ENCODE measurements at regions not wholly inside any gene's neighbourhood (a gene's known extent, or its start where the extent isn't known, plus 50 kb on each side); places are given as distances from the start of the nearest gene placed in this dataset.
"Not testable (repeated sequence)": the region's sequence is repeated elsewhere in the genome, so short reads cannot be mapped to it uniquely, and the experiment has no call there.

GRCh38 chr4:30559481-30559880 lies 160.7 kb upstream of the PCDH7 start:
- Mint-ChIP-seq H3K9me3 (peaks cover 5% of the 10 kb centered on the region), H3K36me3 (no peaks in the 10 kb centered on the region), H3K4me3 (no peak overlapping the region), H3K27ac (no peak overlapping the region), H3K4me1 (no peaks in the 10 kb centered on the region), H3K27me3 (no peaks in the 10 kb centered on the region)
- DNase-seq, result no peak
- CTCF ChIA-PET, result no interaction called here

GRCh38 chr4:30586850-30587249 lies 133.3 kb upstream of the PCDH7 start:
- DNase-seq, result no peak
- Mint-ChIP-seq H3K9me3 (peaks cover 6% of the 10 kb centered on the region), H3K27me3 (no peaks in the 10 kb centered on the region), H3K4me3 (no peak overlapping the region), H3K36me3 (no peaks in the 10 kb centered on the region), H3K27ac (no peak overlapping the region), H3K4me1 (no peaks in the 10 kb centered on the region)
- CTCF ChIA-PET, result no interaction called here

GRCh38 chr4:30589669-30590068 lies 130.5 kb upstream of the PCDH7 start:
- H3K36me3 Mint-ChIP-seq, H3K9me3 Mint-ChIP-seq, H3K4me3 Mint-ChIP-seq, H3K27me3 Mint-ChIP-seq, DNase-seq, H3K4me1 Mint-ChIP-seq, CTCF ChIA-PET, H3K27ac Mint-ChIP-seq: not testable (repeated sequence)

GRCh38 chr4:30600246-30601017 lies 119.7 kb upstream of the PCDH7 start:
- CTCF ChIA-PET, result no interaction called here
- H3K9me3 Mint-ChIP-seq, result peaks cover 5% of the 10 kb centered on the region
- H3K4me3 Mint-ChIP-seq, result no peak overlapping the region
- H3K27ac Mint-ChIP-seq, result no peak overlapping the region
- H3K4me1 Mint-ChIP-seq, result no peaks in the 10 kb centered on the region
- no peaks in the 10 kb centered on the region for H3K36me3 Mint-ChIP-seq
- no peak for DNase-seq
- no peaks in the 10 kb centered on the region for H3K27me3 Mint-ChIP-seq

- no peak overlapping the region for H3K4me3 Mint-ChIP-seq
- H3K27ac Mint-ChIP-seq, result no peak overlapping the region
- DNase-seq, result no peak
- H3K36me3 Mint-ChIP-seq, result no peaks in the 10 kb centered on the region
- CTCF ChIA-PET, result no interaction called here
- H3K9me3 Mint-ChIP-seq, result peaks cover 5% of the 10 kb centered on the region
- H3K27me3 Mint-ChIP-seq, result no peaks in the 10 kb centered on the region
- no peaks in the 10 kb centered on the region for H3K4me1 Mint-ChIP-seq
These were observed 118.9 kb upstream of the PCDH7 start for GRCh38 chr4:30601070-30601865.

- Mint-ChIP-seq H3K36me3 (no peaks in the 10 kb centered on the region), H3K27ac (no peak overlapping the region), H3K27me3 (no peaks in the 10 kb centered on the region), H3K4me1 (no peaks in the 10 kb centered on the region), H3K9me3 (peaks cover 13% of the 10 kb centered on the region), H3K4me3 (no peak overlapping the region)
- CTCF ChIA-PET, result no interaction called here
- DNase-seq, result no peak
These were observed 114.5 kb upstream of the PCDH7 start for GRCh38 chr4:30605616-30606190.

- Mint-ChIP-seq H3K4me3 (no peak overlapping the region), H3K36me3 (no peaks in the 10 kb centered on the region), H3K27ac (no peak overlapping the region), H3K9me3 (peaks cover 10% of the 10 kb centered on the region), H3K27me3 (no peaks in the 10 kb centered on the region), H3K4me1 (no peaks in the 10 kb centered on the region)
- CTCF ChIA-PET, result no interaction called here
- no peak for DNase-seq
These were observed 109.8 kb upstream of the PCDH7 start for GRCh38 chr4:30610361-30610760.

GRCh38 chr4:30614771-30615170 lies 105.4 kb upstream of the PCDH7 start:
- H3K27ac Mint-ChIP-seq, result no peak overlapping the region
- H3K4me1 Mint-ChIP-seq, result no peaks in the 10 kb centered on the region
- H3K9me3 Mint-ChIP-seq, result peaks cover 4% of the 10 kb centered on the region
- CTCF ChIA-PET, result no interaction called here
- DNase-seq, result no peak
- H3K27me3 Mint-ChIP-seq, result no peaks in the 10 kb centered on the region
- no peak overlapping the region for H3K4me3 Mint-ChIP-seq
- no peaks in the 10 kb centered on the region for H3K36me3 Mint-ChIP-seq

- Mint-ChIP-seq H3K27me3 (no peaks in the 10 kb centered on the region), H3K36me3 (no peaks in the 10 kb centered on the region), H3K27ac (no peak overlapping the region), H3K4me3 (no peak overlapping the region), H3K9me3 (no peaks in the 10 kb centered on the region), H3K4me1 (no peaks in the 10 kb centered on the region)
- CTCF ChIA-PET, result no interaction called here
- DNase-seq, result no peak
These were observed 103.1 kb upstream of the PCDH7 start for GRCh38 chr4:30616942-30617646.

GRCh38 chr4:30617836-30618235 lies 102.3 kb upstream of the PCDH7 start:
- DNase-seq, result no peak
- Mint-ChIP-seq H3K9me3 (no peaks in the 10 kb centered on the region), H3K27me3 (no peaks in the 10 kb centered on the region), H3K27ac (no peak overlapping the region), H3K4me1 (no peaks in the 10 kb centered on the region), H3K4me3 (no peak overlapping the region), H3K36me3 (no peaks in the 10 kb centered on the region)
- CTCF ChIA-PET, result no interaction called here

GRCh38 chr4:30619679-30620078 lies 100.5 kb upstream of the PCDH7 start:
- CTCF ChIA-PET, result no interaction called here

GRCh38 chr4:30620711-30621110 lies 99.5 kb upstream of the PCDH7 start:
- Mint-ChIP-seq H3K9me3 (no peaks in the 10 kb centered on the region), H3K27me3 (no peaks in the 10 kb centered on the region), H3K27ac (no peak overlapping the region), H3K36me3 (no peaks in the 10 kb centered on the region), H3K4me3 (no peak overlapping the region), H3K4me1 (no peaks in the 10 kb centered on the region)
- no peak for DNase-seq
- CTCF ChIA-PET, result no interaction called here

More at GRCh38 chr4:30619679-30620078, 100.5 kb upstream of the PCDH7 start:
- H3K4me1 Mint-ChIP-seq, result no peaks in the 10 kb centered on the region
- no peak for DNase-seq
- no peaks in the 10 kb centered on the region for H3K9me3 Mint-ChIP-seq
- no peak overlapping the region for H3K4me3 Mint-ChIP-seq
- no peaks in the 10 kb centered on the region for H3K36me3 Mint-ChIP-seq
- no peak overlapping the region for H3K27ac Mint-ChIP-seq
- no peaks in the 10 kb centered on the region for H3K27me3 Mint-ChIP-seq

GRCh38 chr4:30630431-30630830 lies 89.7 kb upstream of the PCDH7 start:
- H3K27me3 Mint-ChIP-seq, result no peaks in the 10 kb centered on the region
- peaks cover 4% of the 10 kb centered on the region for H3K9me3 Mint-ChIP-seq
- H3K36me3 Mint-ChIP-seq, result no peaks in the 10 kb centered on the region
- no peaks in the 10 kb centered on the region for H3K4me1 Mint-ChIP-seq
- CTCF ChIA-PET, result no interaction called here
- no peak for DNase-seq
- no peak overlapping the region for H3K4me3 Mint-ChIP-seq
- H3K27ac Mint-ChIP-seq, result no peak overlapping the region

- no peak overlapping the region for H3K4me3 Mint-ChIP-seq
- no peaks in the 10 kb centered on the region for H3K4me1 Mint-ChIP-seq
- H3K36me3 Mint-ChIP-seq, result no peaks in the 10 kb centered on the region
- CTCF ChIA-PET, result no interaction called here
- peaks cover 4% of the 10 kb centered on the region for H3K9me3 Mint-ChIP-seq
- no peak for DNase-seq
- no peak overlapping the region for H3K27ac Mint-ChIP-seq
- no peaks in the 10 kb centered on the region for H3K27me3 Mint-ChIP-seq
These were observed 87.4 kb upstream of the PCDH7 start for GRCh38 chr4:30632751-30633150.

Data from activated naive CD4-positive, alpha-beta T cell treated with anti-CD3 and anti-CD28 coated beads, Interleukin-2, amount 10 ng/mL, durations not matched to agents 7 days and 5 days (primary cell).